ENCODE measurements at regions not wholly inside any gene's neighbourhood (a gene's known extent, or its start where the extent isn't known, plus 50 kb on each side); places are given as distances from the start of the nearest gene placed in this dataset.

GRCh38 chr12:91940826-91941570, 204.6 kb downstream of the BTG1 start:
- H3K9me3 ChIP-seq (ENCODE audit: control insufficient read depth, insufficient read depth, low read depth, low read length): no peaks in the 10 kb centered on the region
- no peaks in the 10 kb centered on the region for H3K36me3 ChIP-seq (ENCODE audit: control insufficient read depth, insufficient read depth, low read length)
- H3K4me1 ChIP-seq (ENCODE audit: control insufficient read depth, insufficient read depth, low read length): no peaks in the 10 kb centered on the region
- H3K9ac ChIP-seq (ENCODE audit: low read length): no peak overlapping the region
- H3K27ac ChIP-seq (ENCODE audit: low read depth, low read length): no peak overlapping the region
- no peak overlapping the region for H3K4me3 ChIP-seq (ENCODE audit: low read depth, low read length)
- no peaks in the 10 kb centered on the region for H3K27me3 ChIP-seq (ENCODE audit: control insufficient read depth, insufficient read depth, low read length)

GRCh38 chr12:91940322-91940721, 205.3 kb downstream of the BTG1 start:
- no peaks in the 10 kb centered on the region for H3K36me3 ChIP-seq (ENCODE audit: control insufficient read depth, insufficient read depth, low read length)
- H3K4me3 ChIP-seq (ENCODE audit: low read depth, low read length): no peak overlapping the region
- no peak overlapping the region for H3K9ac ChIP-seq (ENCODE audit: low read length)
- H3K9me3 ChIP-seq (ENCODE audit: control insufficient read depth, insufficient read depth, low read depth, low read length): no peaks in the 10 kb centered on the region
- H3K27ac ChIP-seq (ENCODE audit: low read depth, low read length): no peak overlapping the region
- no peaks in the 10 kb centered on the region for H3K27me3 ChIP-seq (ENCODE audit: control insufficient read depth, insufficient read depth, low read length)
- no peaks in the 10 kb centered on the region; the same call in 1 of the 2 replicates for H3K4me1 ChIP-seq (ENCODE audit: control insufficient read depth, insufficient read depth, low read length)

DNA sequence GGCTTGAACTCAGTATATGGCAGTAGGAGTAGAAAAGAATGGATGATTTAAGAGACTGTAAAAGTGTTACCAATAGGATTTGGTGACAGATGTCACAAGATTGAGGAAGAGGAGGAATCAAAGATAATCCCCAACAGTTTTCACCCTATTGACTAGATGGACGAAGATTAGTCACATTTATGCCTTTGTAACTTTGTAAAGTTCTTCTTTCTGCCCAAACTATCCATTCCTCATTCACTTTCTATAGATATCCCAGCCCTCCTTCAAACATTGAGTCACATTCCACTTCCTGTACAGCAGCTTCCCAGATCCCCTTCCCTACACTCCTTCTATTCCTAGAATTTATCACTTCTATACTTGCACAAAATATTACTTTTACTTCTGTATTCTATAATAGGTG, 207.9 kb downstream of the BTG1 start:
- H3K9ac ChIP-seq (ENCODE audit: low read length): no peak overlapping the region
- H3K27me3 ChIP-seq (ENCODE audit: control insufficient read depth, insufficient read depth, low read length): no peaks in the 10 kb centered on the region
- H3K4me3 ChIP-seq (ENCODE audit: low read depth, low read length): no peak overlapping the region
- H3K27ac ChIP-seq (ENCODE audit: low read depth, low read length): no peak overlapping the region
- no peaks in the 10 kb centered on the region; the same call in 1 of the 2 replicates for H3K4me1 ChIP-seq (ENCODE audit: control insufficient read depth, insufficient read depth, low read length)
- no peaks in the 10 kb centered on the region for H3K9me3 ChIP-seq (ENCODE audit: control insufficient read depth, insufficient read depth, low read depth, low read length)
- no peaks in the 10 kb centered on the region for H3K36me3 ChIP-seq (ENCODE audit: control insufficient read depth, insufficient read depth, low read length)

GRCh38 chr12:91937009-91937408, 208.6 kb downstream of the BTG1 start:
- H3K27me3 ChIP-seq (ENCODE audit: control insufficient read depth, insufficient read depth, low read length): no peaks in the 10 kb centered on the region
- no peak overlapping the region for H3K9ac ChIP-seq (ENCODE audit: low read length)
- H3K36me3 ChIP-seq (ENCODE audit: control insufficient read depth, insufficient read depth, low read length): no peaks in the 10 kb centered on the region
- H3K27ac ChIP-seq (ENCODE audit: low read depth, low read length): no peak overlapping the region
- H3K9me3 ChIP-seq (ENCODE audit: control insufficient read depth, insufficient read depth, low read depth, low read length): no peaks in the 10 kb centered on the region
- no peak overlapping the region for H3K4me3 ChIP-seq (ENCODE audit: low read depth, low read length)
- no peaks in the 10 kb centered on the region; the same call in 1 of the 2 replicates for H3K4me1 ChIP-seq (ENCODE audit: control insufficient read depth, insufficient read depth, low read length)

GRCh38 chr12:91935296-91935695, 210.3 kb downstream of the BTG1 start:
- Histone ChIP-seq H3K4me1 (ENCODE audit: control insufficient read depth, insufficient read depth, low read length) (no peaks in the 10 kb centered on the region; the same call in 1 of the 2 replicates), H3K36me3 (ENCODE audit: control insufficient read depth, insufficient read depth, low read length) (no peaks in the 10 kb centered on the region), H3K27me3 (ENCODE audit: control insufficient read depth, insufficient read depth, low read length) (no peaks in the 10 kb centered on the region), H3K9ac (ENCODE audit: low read length) (no peak overlapping the region), H3K27ac (ENCODE audit: low read depth, low read length) (no peak overlapping the region), H3K4me3 (ENCODE audit: low read depth, low read length) (no peak overlapping the region), H3K9me3 (ENCODE audit: control insufficient read depth, insufficient read depth, low read depth, low read length) (no peaks in the 10 kb centered on the region)

DNA sequence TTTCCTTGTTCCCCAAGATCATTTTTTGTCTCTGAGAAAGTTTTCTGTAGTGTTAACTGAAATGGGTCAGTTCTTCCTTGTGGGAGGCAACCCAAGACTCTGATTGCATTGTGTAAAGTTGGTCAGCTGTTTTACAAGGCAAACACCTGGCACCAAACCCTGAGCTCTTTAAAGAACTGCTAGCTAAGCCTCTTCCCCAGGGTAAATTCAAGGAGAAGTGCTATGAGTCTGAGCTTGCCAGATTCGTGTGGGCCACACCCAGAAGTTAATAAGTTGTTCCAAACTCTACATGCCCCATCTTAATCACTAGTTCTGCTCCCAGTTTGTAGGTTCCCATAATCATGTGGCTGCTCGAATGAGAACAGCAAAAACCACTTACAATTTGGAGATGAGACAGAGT, 214.5 kb downstream of the BTG1 start:
- Histone ChIP-seq H3K4me3 (ENCODE audit: low read depth, low read length) (no peak overlapping the region), H3K9ac (ENCODE audit: low read length) (no peak overlapping the region), H3K4me1 (ENCODE audit: control insufficient read depth, insufficient read depth, low read length) (no peaks in the 10 kb centered on the region; the same call in 1 of the 2 replicates), H3K27ac (ENCODE audit: low read depth, low read length) (no peak overlapping the region), H3K36me3 (ENCODE audit: control insufficient read depth, insufficient read depth, low read length) (no peaks in the 10 kb centered on the region), H3K9me3 (ENCODE audit: control insufficient read depth, insufficient read depth, low read depth, low read length) (no peaks in the 10 kb centered on the region), H3K27me3 (ENCODE audit: control insufficient read depth, insufficient read depth, low read length) (no peaks in the 10 kb centered on the region)

DNA sequence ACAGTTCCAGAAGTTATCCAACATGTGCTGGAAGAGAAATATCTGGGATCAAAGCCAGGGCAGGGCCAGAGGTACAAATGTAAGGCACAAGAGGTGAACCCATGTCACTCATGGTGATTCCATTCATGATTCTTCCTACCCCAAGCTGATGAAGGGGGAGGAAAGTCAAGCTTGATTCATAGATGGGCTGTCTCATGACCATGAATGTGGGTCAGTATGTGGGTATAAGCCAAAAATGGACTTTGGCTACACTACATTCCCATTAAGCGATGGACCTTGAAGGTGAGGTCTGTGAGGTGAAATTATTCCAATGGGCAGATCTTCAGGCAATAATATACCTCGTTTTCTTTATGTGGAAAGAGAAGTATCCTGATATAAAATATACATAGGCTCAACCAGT, 217.1 kb downstream of the BTG1 start:
- Histone ChIP-seq H3K36me3 (ENCODE audit: control insufficient read depth, insufficient read depth, low read length) (no peaks in the 10 kb centered on the region), H3K9me3 (ENCODE audit: control insufficient read depth, insufficient read depth, low read depth, low read length) (no peaks in the 10 kb centered on the region), H3K27ac (ENCODE audit: low read depth, low read length) (no peak overlapping the region), H3K9ac (ENCODE audit: low read length) (no peak overlapping the region), H3K4me1 (ENCODE audit: control insufficient read depth, insufficient read depth, low read length) (no peaks in the 10 kb centered on the region), H3K27me3 (ENCODE audit: control insufficient read depth, insufficient read depth, low read length) (no peaks in the 10 kb centered on the region), H3K4me3 (ENCODE audit: low read depth, low read length) (no peak overlapping the region)

- no peak overlapping the region for H3K9ac ChIP-seq (ENCODE audit: low read length)
- no peaks in the 10 kb centered on the region for H3K9me3 ChIP-seq (ENCODE audit: control insufficient read depth, insufficient read depth, low read depth, low read length)
- H3K27ac ChIP-seq (ENCODE audit: low read depth, low read length): no peak overlapping the region
- no peaks in the 10 kb centered on the region for H3K36me3 ChIP-seq (ENCODE audit: control insufficient read depth, insufficient read depth, low read length)
- no peak overlapping the region for H3K4me3 ChIP-seq (ENCODE audit: low read depth, low read length)
- no peaks in the 10 kb centered on the region for H3K4me1 ChIP-seq (ENCODE audit: control insufficient read depth, insufficient read depth, low read length)
- no peaks in the 10 kb centered on the region for H3K27me3 ChIP-seq (ENCODE audit: control insufficient read depth, insufficient read depth, low read length)
These were observed 218.8 kb downstream of the BTG1 start for GRCh38 chr12:91926848-91927247.

GRCh38 chr12:91924827-91925226, 220.8 kb downstream of the BTG1 start:
- H3K9ac ChIP-seq (ENCODE audit: low read length): no peak overlapping the region
- no peaks in the 10 kb centered on the region for H3K36me3 ChIP-seq (ENCODE audit: control insufficient read depth, insufficient read depth, low read length)
- no peaks in the 10 kb centered on the region for H3K4me1 ChIP-seq (ENCODE audit: control insufficient read depth, insufficient read depth, low read length)
- no peak overlapping the region for H3K4me3 ChIP-seq (ENCODE audit: low read depth, low read length)
- H3K27ac ChIP-seq (ENCODE audit: low read depth, low read length): no peak overlapping the region
- H3K27me3 ChIP-seq (ENCODE audit: control insufficient read depth, insufficient read depth, low read length): no peaks in the 10 kb centered on the region
- H3K9me3 ChIP-seq (ENCODE audit: control insufficient read depth, insufficient read depth, low read depth, low read length): no peaks in the 10 kb centered on the region

GRCh38 chr12:91923864-91924263, 221.8 kb downstream of the BTG1 start:
- H3K4me3 ChIP-seq (ENCODE audit: low read depth, low read length): no peak overlapping the region
- no peak overlapping the region for H3K9ac ChIP-seq (ENCODE audit: low read length)
- no peaks in the 10 kb centered on the region for H3K27me3 ChIP-seq (ENCODE audit: control insufficient read depth, insufficient read depth, low read length)
- no peaks in the 10 kb centered on the region for H3K36me3 ChIP-seq (ENCODE audit: control insufficient read depth, insufficient read depth, low read length)
- no peak overlapping the region for H3K27ac ChIP-seq (ENCODE audit: low read depth, low read length)
- H3K9me3 ChIP-seq (ENCODE audit: control insufficient read depth, insufficient read depth, low read depth, low read length): no peaks in the 10 kb centered on the region
- no peaks in the 10 kb centered on the region for H3K4me1 ChIP-seq (ENCODE audit: control insufficient read depth, insufficient read depth, low read length)

DNA sequence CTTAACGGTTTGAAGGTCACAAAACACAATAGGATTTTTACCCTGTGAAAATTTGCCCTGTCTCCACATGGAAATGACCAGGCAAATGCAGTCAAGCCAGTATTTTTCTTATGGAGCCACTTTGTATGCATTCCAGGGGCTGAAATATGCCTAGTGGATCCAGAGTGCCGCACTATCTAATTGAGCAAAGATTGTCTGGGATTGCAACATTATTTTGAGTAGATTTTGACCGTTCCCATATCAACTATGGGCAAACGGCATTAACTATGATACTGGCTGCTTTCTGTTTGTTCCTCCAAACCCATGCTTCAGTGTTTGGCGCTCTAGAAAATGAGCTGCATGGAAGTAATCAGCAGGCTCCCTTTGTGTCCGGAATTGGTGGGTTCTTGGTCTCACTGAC, 223.0 kb downstream of the BTG1 start:
- Histone ChIP-seq H3K36me3 (ENCODE audit: control insufficient read depth, insufficient read depth, low read length) (no peaks in the 10 kb centered on the region), H3K27ac (ENCODE audit: low read depth, low read length) (no peak overlapping the region), H3K4me1 (ENCODE audit: control insufficient read depth, insufficient read depth, low read length) (no peaks in the 10 kb centered on the region), H3K9ac (ENCODE audit: low read length) (no peak overlapping the region), H3K27me3 (ENCODE audit: control insufficient read depth, insufficient read depth, low read length) (no peaks in the 10 kb centered on the region), H3K4me3 (ENCODE audit: low read depth, low read length) (no peak overlapping the region), H3K9me3 (ENCODE audit: control insufficient read depth, insufficient read depth, low read depth, low read length) (no peaks in the 10 kb centered on the region)

Data from HUES6 (cell line).